SK-N-SH treated with all-trans-retinoic acid at 6 μM for 48 hours (cell line): ENCODE measurements at regions not wholly inside any gene's neighbourhood (a gene's known extent, or its start where the extent isn't known, plus 50 kb on each side); places are given as distances from the start of the nearest gene placed in this dataset.
A peak's percentile ranks its signal among the peaks of the same experiment; 100 is the strongest.

Experiments
- ATAC-seq: fragments of 200-7000 bp; cut with Tn5 transposase; 3 replicates; pipeline ENCODE4 v1.9.1; 2020; ENCODE audit warnings: mild to moderate bottlenecking, moderate library complexity
- ARNTL ChIP-seq: fragments of 450-650 bp; formaldehyde crosslinking; IDR thresholded peaks from 2 replicates; pipeline ENCODE4 v1.5.0; 2020; ENCODE audit warnings: low read depth, mild to moderate bottlenecking, moderate library complexity, borderline replicate concordance
- CREB5 ChIP-seq: fragments of 250-450 bp; sonication (Bioruptor Pico); IDR thresholded peaks from 2 replicates; pipeline ENCODE4 v1.5.1; 2020; ENCODE audit warnings: low read depth, mild to moderate bottlenecking, moderate library complexity
- CSDC2 ChIP-seq: fragments of 250-450 bp; sonication (Bioruptor Pico); IDR thresholded peaks from 2 replicates; pipeline ENCODE4 v1.5.0; 2020; ENCODE audit warnings: mild to moderate bottlenecking, moderate library complexity
- CSRNP3 ChIP-seq: fragments of 250-450 bp; sonication (Bioruptor Pico); IDR thresholded peaks from 2 replicates; pipeline ENCODE4 v1.5.1; 2021; ENCODE audit warnings: mild to moderate bottlenecking, moderate library complexity
- GLIS3 ChIP-seq: fragments of 250-450 bp; sonication (Bioruptor Pico); IDR thresholded peaks from 2 replicates; pipeline ENCODE4 v1.5.0; 2020; ENCODE audit warnings: mild to moderate bottlenecking, moderate library complexity
- ISL1 ChIP-seq: fragments of 250-450 bp; sonication (Bioruptor Pico); IDR thresholded peaks from 2 replicates; pipeline ENCODE4 v2.1.2; 2022; ENCODE audit warnings: mild to moderate bottlenecking, moderate library complexity
- OSR1 ChIP-seq: fragments of 250-450 bp; sonication (Bioruptor Pico); IDR thresholded peaks from 2 replicates; pipeline ENCODE4 v1.8.0; 2022; ENCODE audit warnings: moderate library complexity, mild to moderate bottlenecking, inconsistent platforms
- POU6F1 ChIP-seq: fragments of 250-450 bp; sonication (Bioruptor Pico); IDR thresholded peaks from 2 replicates; pipeline ENCODE4 v1.8.0; 2021; ENCODE audit warnings: low read depth, mild to moderate bottlenecking, moderate library complexity, borderline replicate concordance
- PPARA ChIP-seq: fragments of 250-450 bp; sonication (Bioruptor Pico); IDR thresholded peaks from 2 replicates; pipeline ENCODE4 v1.5.0; 2020; ENCODE audit warnings: mild to moderate bottlenecking, borderline replicate concordance
- SNAI2 ChIP-seq: fragments of 250-450 bp; sonication (Bioruptor Pico); IDR thresholded peaks from 2 replicates; pipeline ENCODE4 v1.5.0; 2020; ENCODE audit warnings: mild to moderate bottlenecking, moderate library complexity
- TCF4 ChIP-seq: fragments of 250-450 bp; sonication (Bioruptor Pico); IDR thresholded peaks from 2 replicates; pipeline ENCODE4 v1.8.0; 2021; ENCODE audit warnings: mild to moderate bottlenecking, moderate library complexity, borderline replicate concordance
- TOX ChIP-seq: fragments of 250-450 bp; sonication (Bioruptor Pico); IDR thresholded peaks from 2 replicates; pipeline ENCODE4 v1.8.0; 2021; ENCODE audit warnings: mild to moderate bottlenecking, moderate library complexity, borderline replicate concordance
- TSHZ2 ChIP-seq: fragments of 250-450 bp; sonication (Bioruptor Pico); IDR thresholded peaks from 2 replicates; pipeline ENCODE4 v1.5.0; 2020; ENCODE audit warnings: mild to moderate bottlenecking, moderate library complexity
- ZC3H10 ChIP-seq: fragments of 250-450 bp; sonication (Bioruptor Pico); IDR thresholded peaks from 2 replicates; pipeline ENCODE4 v1.5.1; 2021; ENCODE audit warnings: mild to moderate bottlenecking, moderate library complexity
- ZFP3 ChIP-seq: fragments of 250-450 bp; sonication (Bioruptor Pico); IDR thresholded peaks from 2 replicates; pipeline ENCODE4 v1.5.0; 2020; ENCODE audit warnings: mild to moderate bottlenecking, moderate library complexity
- ZFP30 ChIP-seq: fragments of 450-650 bp; formaldehyde crosslinking; IDR thresholded peaks from 2 replicates; pipeline ENCODE4 v1.5.0; 2022; ENCODE audit warnings: mild to moderate bottlenecking, moderate library complexity
- ZNF565 ChIP-seq: fragments of 450-650 bp; formaldehyde crosslinking; conservative IDR thresholded peaks from 2 replicates; pipeline ENCODE4 v1.5.0; 2020; ENCODE audit warnings: low read depth, mild to moderate bottlenecking, moderate library complexity
- ZNF70 ChIP-seq: fragments of 450-650 bp; formaldehyde crosslinking; IDR thresholded peaks from 2 replicates; pipeline ENCODE4 v1.5.0; 2020; ENCODE audit warnings: mild to moderate bottlenecking, moderate library complexity
- ZNF8 ChIP-seq: fragments of 450-650 bp; formaldehyde crosslinking; IDR thresholded peaks from 2 replicates; pipeline ENCODE4 v1.5.0; 2020; ENCODE audit warnings: mild to moderate bottlenecking, moderate library complexity

GRCh38 chr20:24768713-24769601 is 180.1 kb upstream of the CST7 start:
- no peak for TF ChIP-seq ZFP3 (CRISPR knock-in tag)
- no peak for TF ChIP-seq CSDC2 (CRISPR knock-in tag)
- no peak for TF ChIP-seq ZNF70 (CRISPR knock-in tag)
- no peak for TF ChIP-seq ZNF565 (CRISPR knock-in tag)
- peak; percentile 18; the same call in 1 of the 2 replicates for TF ChIP-seq TCF4
- TF ChIP-seq CSRNP3 (CRISPR knock-in tag): no peak
- ATAC-seq: no peak

- ATAC-seq: no peak
- TF ChIP-seq ZNF8 (CRISPR knock-in tag) (no peak), SNAI2 (CRISPR knock-in tag) (no peak)
These were observed 179.0 kb upstream of the CST7 start for GRCh38 chr20:24769878-24770627.

- ATAC-seq: no peak
- TF ChIP-seq SNAI2 (CRISPR knock-in tag) (no peak), OSR1 (CRISPR knock-in tag) (no peak), TSHZ2 (no peak), CREB5 (CRISPR knock-in tag) (no peak), ARNTL (CRISPR knock-in tag) (no peak), GLIS3 (CRISPR knock-in tag) (no peak), TOX (CRISPR knock-in tag) (no peak), POU6F1 (CRISPR knock-in tag) (no peak), ZFP30 (no peak), ZFP3 (CRISPR knock-in tag) (no peak), ISL1 (CRISPR knock-in tag) (no peak), TCF4 (no peak), PPARA (CRISPR knock-in tag) (no peak), ZNF8 (CRISPR knock-in tag) (no peak), ZC3H10 (no peak), CSDC2 (CRISPR knock-in tag) (no peak)
- TF ChIP-seq, all 23 proteins: peak for 0
These were observed 178.2 kb upstream of the CST7 start for GRCh38 chr20:24770628-24771541.
